HL-60 (cell line): ENCODE measurements at regions not wholly inside any gene's neighbourhood (a gene's known extent, or its start where the extent isn't known, plus 50 kb on each side); places are given as distances from the start of the nearest gene placed in this dataset.

Source experiments
- DNase-seq, 2 experiments: peaks; one replicate each; pipeline ENCODE4 v3.0.0-alpha.2; 2010 to 2020; ENCODE audit warnings: low read depth in 1 of 2, low spot score in 1 of 2
- H3K27ac ChIP-seq: fragments of 250-450 bp; sonication (Bioruptor Pico); replicated peaks from 2 replicates; pipeline ENCODE4 v1.5.1; 2020; ENCODE audit warnings: mild to moderate bottlenecking, moderate library complexity
- H3K27me3 ChIP-seq: fragments of 250-450 bp; sonication (Bioruptor Pico); 2 replicates; pipeline ENCODE4 v1.5.1; 2021; ENCODE audit warnings: mild to moderate bottlenecking, moderate library complexity; ENCODE audit not compliant: insufficient read depth, poor library complexity, severe bottlenecking
- H3K4me3 ChIP-seq: replicated peaks from 2 replicates; pipeline ENCODE4 v1.5.1; 2011; ENCODE audit warnings: mild to moderate bottlenecking, control low read depth, low read length; ENCODE audit not compliant: insufficient read depth
- CTCF ChIP-seq: IDR thresholded peaks from one replicate; pipeline ENCODE4 v1.5.1; 2011; ENCODE audit warnings: low read length, control low read depth, inconsistent platforms; ENCODE audit not compliant: insufficient read depth
- GABPA ChIP-seq: IDR thresholded peaks from 2 replicates; pipeline ENCODE4 v1.6.1; 2012; ENCODE audit warnings: low read depth
- POLR2AphosphoS5 ChIP-seq: IDR thresholded peaks from 2 replicates; pipeline ENCODE4 v1.6.1; 2012; ENCODE audit warnings: low read depth
- SPI1 ChIP-seq: IDR thresholded peaks from 2 replicates; pipeline ENCODE4 v1.6.1; 2012; ENCODE audit warnings: low read depth, mild to moderate bottlenecking, borderline replicate concordance
- TF ChIP-seq, protein P1 (sequence below): IDR thresholded peaks from 2 replicates; pipeline ENCODE4 v1.6.1; 2012; ENCODE audit warnings: low read depth; ENCODE audit not compliant: insufficient replicate concordance

- no peak overlapping the region for H3K27ac ChIP-seq
- no peaks in the 10 kb centered on the region for H3K27me3 ChIP-seq
- TF ChIP-seq, protein P1, sequence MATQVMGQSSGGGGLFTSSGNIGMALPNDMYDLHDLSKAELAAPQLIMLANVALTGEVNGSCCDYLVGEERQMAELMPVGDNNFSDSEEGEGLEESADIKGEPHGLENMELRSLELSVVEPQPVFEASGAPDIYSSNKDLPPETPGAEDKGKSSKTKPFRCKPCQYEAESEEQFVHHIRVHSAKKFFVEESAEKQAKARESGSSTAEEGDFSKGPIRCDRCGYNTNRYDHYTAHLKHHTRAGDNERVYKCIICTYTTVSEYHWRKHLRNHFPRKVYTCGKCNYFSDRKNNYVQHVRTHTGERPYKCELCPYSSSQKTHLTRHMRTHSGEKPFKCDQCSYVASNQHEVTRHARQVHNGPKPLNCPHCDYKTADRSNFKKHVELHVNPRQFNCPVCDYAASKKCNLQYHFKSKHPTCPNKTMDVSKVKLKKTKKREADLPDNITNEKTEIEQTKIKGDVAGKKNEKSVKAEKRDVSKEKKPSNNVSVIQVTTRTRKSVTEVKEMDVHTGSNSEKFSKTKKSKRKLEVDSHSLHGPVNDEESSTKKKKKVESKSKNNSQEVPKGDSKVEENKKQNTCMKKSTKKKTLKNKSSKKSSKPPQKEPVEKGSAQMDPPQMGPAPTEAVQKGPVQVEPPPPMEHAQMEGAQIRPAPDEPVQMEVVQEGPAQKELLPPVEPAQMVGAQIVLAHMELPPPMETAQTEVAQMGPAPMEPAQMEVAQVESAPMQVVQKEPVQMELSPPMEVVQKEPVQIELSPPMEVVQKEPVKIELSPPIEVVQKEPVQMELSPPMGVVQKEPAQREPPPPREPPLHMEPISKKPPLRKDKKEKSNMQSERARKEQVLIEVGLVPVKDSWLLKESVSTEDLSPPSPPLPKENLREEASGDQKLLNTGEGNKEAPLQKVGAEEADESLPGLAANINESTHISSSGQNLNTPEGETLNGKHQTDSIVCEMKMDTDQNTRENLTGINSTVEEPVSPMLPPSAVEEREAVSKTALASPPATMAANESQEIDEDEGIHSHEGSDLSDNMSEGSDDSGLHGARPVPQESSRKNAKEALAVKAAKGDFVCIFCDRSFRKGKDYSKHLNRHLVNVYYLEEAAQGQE = no peak
- no peak for TF ChIP-seq GABPA
- DNase-seq = no peak
- no peak overlapping the region for H3K4me3 ChIP-seq
These were observed 147.1 kb upstream of the OTOS start for GRCh38 chr2:240287496-240288086.

DNA sequence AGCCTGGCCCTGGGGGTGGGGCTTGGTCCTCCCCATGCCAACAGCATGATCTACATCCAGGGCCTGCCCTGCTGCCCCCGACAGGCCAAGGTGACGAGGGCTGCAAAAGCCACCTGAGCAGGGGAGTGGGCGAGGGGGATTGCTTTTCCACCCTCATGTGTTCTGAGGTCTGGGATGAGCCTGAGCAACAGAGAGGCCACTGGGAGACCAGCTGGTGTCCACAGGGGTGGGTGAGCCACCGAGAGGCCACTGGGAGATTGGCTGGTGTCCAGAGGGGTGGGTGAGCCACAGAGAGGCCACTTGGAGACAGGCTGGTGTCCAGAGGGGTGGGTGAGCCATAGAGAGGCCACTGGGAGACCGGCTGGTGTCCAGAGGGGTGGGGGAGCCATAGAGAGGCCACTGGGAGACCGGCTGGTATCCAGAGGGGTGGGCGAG is 147.4 kb upstream of the GPC1 start:
- H3K27ac ChIP-seq = no peak overlapping the region

DNA sequence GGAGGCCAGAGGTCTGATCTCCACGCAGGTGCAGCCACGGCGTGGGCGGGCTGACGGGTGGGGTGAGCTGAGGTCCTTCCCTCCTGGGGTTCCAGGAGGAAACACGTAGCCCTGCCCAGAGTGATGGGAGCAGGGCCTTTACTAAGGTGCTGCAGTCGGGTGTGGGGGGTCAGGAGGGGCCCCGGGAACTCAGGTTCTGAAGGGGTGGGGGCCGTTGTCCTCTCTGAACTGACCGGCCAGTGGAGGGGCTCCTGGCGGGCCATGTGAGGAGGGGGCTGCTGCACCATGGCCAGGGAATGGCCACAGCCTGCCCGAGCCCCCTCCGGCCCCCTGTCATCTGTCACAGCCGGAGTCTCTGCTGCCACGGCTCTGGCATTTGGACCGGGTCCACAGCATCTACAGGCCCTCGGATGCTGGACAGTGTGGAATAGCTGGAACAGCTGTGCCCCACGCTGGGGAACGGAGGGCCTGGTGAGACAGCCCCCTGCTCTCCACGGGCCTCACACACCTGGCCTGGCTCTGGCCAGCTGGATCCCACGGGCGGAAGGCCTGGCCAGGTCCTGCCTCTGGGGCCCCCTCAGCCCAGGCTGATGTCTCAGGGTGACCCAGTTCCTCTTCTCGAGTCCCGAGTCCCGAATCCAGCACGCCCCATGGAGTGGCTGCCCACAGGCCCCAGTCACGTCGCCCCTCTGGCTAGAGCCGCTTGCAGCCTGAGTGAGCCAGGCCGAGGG is 145.6 kb upstream of the GPC1 start:
- Histone ChIP-seq H3K4me3 (no peak overlapping the region), H3K27ac (no peak overlapping the region), H3K27me3 (no peaks in the 10 kb centered on the region)
- no peak for DNase-seq
- TF ChIP-seq SPI1 = no peak
- no peak for TF ChIP-seq CTCF
- TF ChIP-seq POLR2AphosphoS5 = no peak
- TF ChIP-seq, protein P1 = no peak
- TF ChIP-seq GABPA = no peak

More for the DNA sequence above, 147.4 kb upstream of the GPC1 start:
- TF ChIP-seq CTCF (no peak), POLR2AphosphoS5 (no peak), GABPA (no peak), SPI1 (no peak)
- TF ChIP-seq, protein P1 = no peak
- H3K4me3 ChIP-seq = no peak overlapping the region
- no peak for DNase-seq
- no peaks in the 10 kb centered on the region for H3K27me3 ChIP-seq
